ENCODE measurements at regions not wholly inside any gene's neighbourhood (a gene's known extent, or its start where the extent isn't known, plus 50 kb on each side); places are given as distances from the start of the nearest gene placed in this dataset.

DNA sequence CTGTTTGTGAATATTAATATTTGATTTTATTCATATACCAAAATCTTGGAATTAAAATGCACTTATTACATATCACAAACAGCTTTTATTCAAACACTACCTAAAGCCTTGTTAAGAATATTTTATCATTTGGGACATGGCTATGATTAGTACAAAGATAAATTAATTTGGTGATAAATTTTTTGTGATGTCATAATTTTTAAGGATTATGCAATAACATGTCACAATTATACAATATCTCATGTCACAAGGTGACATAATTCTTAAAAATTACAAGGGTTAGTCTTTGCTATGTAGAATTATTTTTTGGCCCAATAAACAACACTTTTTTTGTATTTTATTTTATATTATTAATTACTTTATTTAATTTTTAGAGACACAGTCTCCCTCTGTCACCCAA, 113.7 kb downstream of the TMTC3 start:
- TF ChIP-seq CEBPB (IDR thresholded peaks at IDR 0.05; ENCODE audit: low read depth, low read length) (no peak), MXI1 (IDR thresholded peaks at IDR 0.05; ENCODE audit: borderline replicate concordance, low read depth, low read length) (no peak), RCOR1 (IDR thresholded peaks at IDR 0.05; ENCODE audit: insufficient replicate concordance, low read length) (no peak), MAFK (IDR thresholded peaks at IDR 0.05; ENCODE audit: low read depth, low read length) (no peak)
- TF ChIP-seq, protein P1, sequence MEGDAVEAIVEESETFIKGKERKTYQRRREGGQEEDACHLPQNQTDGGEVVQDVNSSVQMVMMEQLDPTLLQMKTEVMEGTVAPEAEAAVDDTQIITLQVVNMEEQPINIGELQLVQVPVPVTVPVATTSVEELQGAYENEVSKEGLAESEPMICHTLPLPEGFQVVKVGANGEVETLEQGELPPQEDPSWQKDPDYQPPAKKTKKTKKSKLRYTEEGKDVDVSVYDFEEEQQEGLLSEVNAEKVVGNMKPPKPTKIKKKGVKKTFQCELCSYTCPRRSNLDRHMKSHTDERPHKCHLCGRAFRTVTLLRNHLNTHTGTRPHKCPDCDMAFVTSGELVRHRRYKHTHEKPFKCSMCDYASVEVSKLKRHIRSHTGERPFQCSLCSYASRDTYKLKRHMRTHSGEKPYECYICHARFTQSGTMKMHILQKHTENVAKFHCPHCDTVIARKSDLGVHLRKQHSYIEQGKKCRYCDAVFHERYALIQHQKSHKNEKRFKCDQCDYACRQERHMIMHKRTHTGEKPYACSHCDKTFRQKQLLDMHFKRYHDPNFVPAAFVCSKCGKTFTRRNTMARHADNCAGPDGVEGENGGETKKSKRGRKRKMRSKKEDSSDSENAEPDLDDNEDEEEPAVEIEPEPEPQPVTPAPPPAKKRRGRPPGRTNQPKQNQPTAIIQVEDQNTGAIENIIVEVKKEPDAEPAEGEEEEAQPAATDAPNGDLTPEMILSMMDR (conservative IDR thresholded peaks at IDR 0.05; ENCODE audit: low read depth, low read length) = no peak
- Histone ChIP-seq H3K4me1 (ENCODE audit: control insufficient read depth, insufficient read depth, low read length) (peaks cover 1% of the 10 kb centered on the region; the same call in 1 of the 2 replicates), H2BK15ac (ENCODE audit: low read depth, low read length) (no peak overlapping the region), H2AK9ac (replicated peaks; ENCODE audit: low read depth, low read length, poor library complexity) (no peak overlapping the region), H3K14ac (replicated peaks; ENCODE audit: low read depth, low read length) (no peak overlapping the region), H3K9me3 (ENCODE audit: control insufficient read depth, insufficient read depth, low read length) (no peaks in the 10 kb centered on the region), H3K56ac (ENCODE audit: extremely low read depth, insufficient read depth, low read length) (no peak overlapping the region), H2BK5ac (ENCODE audit: low read depth, low read length, poor library complexity, severe bottlenecking) (no peak overlapping the region), H2BK20ac (ENCODE audit: low read depth, low read length) (no peak overlapping the region), H4K20me1 (ENCODE audit: insufficient read depth, low read length) (no peaks in the 10 kb centered on the region), H2BK120ac (ENCODE audit: low read depth, low read length) (no peak overlapping the region), H3K23ac (ENCODE audit: low read depth, low read length) (no peak overlapping the region), H3K9me1 (ENCODE audit: insufficient read depth, low read length) (no peaks in the 10 kb centered on the region), H3K27me3 (ENCODE audit: control insufficient read depth, insufficient read depth, low read length) (no peaks in the 10 kb centered on the region), H4K5ac (ENCODE audit: low read depth, low read length) (no peak overlapping the region), H3K4ac (ENCODE audit: low read depth, low read length) (no peak overlapping the region), H3K27ac (ENCODE audit: insufficient read depth, low read length) (no peak overlapping the region), H3K9ac (ENCODE audit: low read depth, low read length) (no peak overlapping the region), H2AK5ac (ENCODE audit: low read depth, low read length) (no peak overlapping the region), H3K18ac (ENCODE audit: low read depth, low read length) (no peak overlapping the region), H3K4me3 (ENCODE audit: insufficient read depth, low read depth, low read length) (no peak overlapping the region), H3K4me2 (ENCODE audit: low read depth, low read length) (no peak overlapping the region), H3K36me3 (ENCODE audit: control insufficient read depth, insufficient read depth, low read length) (no peaks in the 10 kb centered on the region), H3K79me1 (ENCODE audit: low read depth in 1 of 2, low read length in 2 of 2) (no peaks in the 10 kb centered on the region), H2AFZ (replicated peaks; ENCODE audit: low read length, poor library complexity) (no peak overlapping the region), H4K8ac (ENCODE audit: low read depth in 2 of 2, low read length in 2 of 2) (no peak overlapping the region), H4K91ac (ENCODE audit: insufficient read depth, low read depth, low read length) (no peak overlapping the region)
- POLR2A ChIA-PET (ENCODE audit: unreplicated experiment) = no interaction called here
- DNase-seq = no peak
- in situ Hi-C loops (cut with MboI; ENCODE audit: low sequenced_read_pairs) = no loop called here
- no TSS peak for BruUV-seq (replicated peaks)
- CTCF ChIA-PET = no interaction called here
- ATAC-seq (ENCODE audit: low read depth) = no peak
- intact Hi-C loops (cut with micrococcal nuclease) = no loop called here
- dilution Hi-C loops (cut with HindIII; ENCODE audit: low sequenced_read_pairs, unreplicated experiment) = no loop called here

Measured in IMR-90 (cell line).